ENCODE measurements at regions not wholly inside any gene's neighbourhood (a gene's known extent, or its start where the extent isn't known, plus 50 kb on each side); places are given as distances from the start of the nearest gene placed in this dataset.

DNA sequence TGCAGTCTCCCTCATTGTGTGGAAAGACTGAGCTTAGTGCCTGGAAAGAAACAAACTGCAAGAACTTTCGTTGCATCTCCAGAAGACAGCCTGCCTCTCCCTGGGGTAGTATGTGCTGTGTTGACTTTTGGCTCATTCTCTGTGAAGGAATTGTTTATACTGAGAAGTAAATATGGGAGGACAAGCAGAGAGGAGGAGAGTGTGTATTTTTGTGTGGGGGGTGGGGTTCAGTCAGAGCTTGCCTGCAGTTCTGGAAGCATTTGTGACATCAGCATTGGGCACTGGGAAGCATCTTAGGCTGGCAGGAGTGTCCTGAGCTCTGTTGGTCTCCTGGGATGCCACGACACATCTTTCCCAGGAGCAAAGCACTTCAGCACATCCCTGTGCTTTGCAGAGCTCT is 147.9 kb downstream of the HS3ST3B1 start:
- no peak overlapping the region for H3K18ac ChIP-seq (ENCODE audit: extremely low read depth, low read length)
- no peak overlapping the region for H3K27ac ChIP-seq (ENCODE audit: low read depth, low read length)
- no peak overlapping the region; the same call in 1 of the 2 replicates for H4K8ac ChIP-seq (ENCODE audit: extremely low read depth, insufficient read depth, low read length)
- DNase-seq (ENCODE audit: low read depth in 1 of 2, low spot score in 2 of 2) (no peak), FAIRE-seq (no peak)
- H3K79me2 ChIP-seq (ENCODE audit: control insufficient read depth in 1 of 2, insufficient read depth in 2 of 2, low read length in 2 of 2) = no peaks in the 10 kb centered on the region
- H3K4me2 ChIP-seq (ENCODE audit: insufficient read depth in 1 of 2, low read depth in 2 of 2, low read length in 2 of 2) = no peak overlapping the region
- no peaks in the 10 kb centered on the region for H4K20me1 ChIP-seq (replicated peaks in 1 of 2; ENCODE audit: control insufficient read depth in 1 of 2, insufficient read depth in 2 of 2, low read length in 2 of 2)
- TF ChIP-seq HDAC2 (IDR thresholded peaks at IDR 0.05; ENCODE audit: borderline replicate concordance in 1 of 2, low read depth in 2 of 2, low read length in 2 of 2) = no peak
- no peak for TF ChIP-seq SIRT6 (IDR thresholded peaks at IDR 0.05; ENCODE audit: low read length)
- no peak for TF ChIP-seq EGR1 (IDR thresholded peaks at IDR 0.05; ENCODE audit: borderline replicate concordance, low read depth, low read length)
- no peak overlapping the region for H3K56ac ChIP-seq (replicated peaks; ENCODE audit: insufficient read length, low read depth, low read length)
- no peak overlapping the region for H2BK15ac ChIP-seq (ENCODE audit: low read length)
- no peaks in the 10 kb centered on the region for H3K27me3 ChIP-seq (replicated peaks in 1 of 4; ENCODE audit: control insufficient read depth in 3 of 4, extremely low read depth in 1 of 4, insufficient read depth in 3 of 4, low read length in 3 of 4)
- H2AFZ ChIP-seq (ENCODE audit: low read length) = no peak overlapping the region
- no peak overlapping the region for H3K14ac ChIP-seq (ENCODE audit: insufficient read length)
- H3K79me1 ChIP-seq (ENCODE audit: low read depth, low read length) = no peaks in the 10 kb centered on the region
- H3K9ac ChIP-seq (replicated peaks in 1 of 4; ENCODE audit: extremely low read depth in 1 of 4, low read depth in 3 of 4, low read length in 3 of 4) = no peak overlapping the region
- H2BK12ac ChIP-seq (ENCODE audit: low read depth, low read length) = 0 out of 2 replicates have a peak overlapping the region, but pooled peaks have one; percentile 44
- H3K23me2 ChIP-seq (ENCODE audit: low read depth, low read length) = peaks cover 2% of the 10 kb centered on the region; the same call in 1 of the 2 replicates
- no peak overlapping the region for H4K91ac ChIP-seq (replicated peaks; ENCODE audit: insufficient read length, low read length)
- H3K36me3 ChIP-seq (ENCODE audit: control insufficient read depth in 2 of 4, insufficient read depth in 4 of 4, low read length in 3 of 4) = no peaks in the 10 kb centered on the region
- H2BK120ac ChIP-seq (replicated peaks; ENCODE audit: low read depth, low read length) = no peak overlapping the region
- H2BK20ac ChIP-seq (ENCODE audit: low read length) = peak overlapping the region; percentile 23; the same call in 1 of the 2 replicates
- no peak overlapping the region for H2AK5ac ChIP-seq (ENCODE audit: low read depth, low read length)
- H3K4me3 ChIP-seq (ENCODE audit: extremely low read depth in 1 of 4, insufficient read depth in 2 of 4, low read depth in 3 of 4, low read length in 4 of 4) = no peak overlapping the region
- no peak overlapping the region for H3K23ac ChIP-seq (ENCODE audit: insufficient read length)
- no peaks in the 10 kb centered on the region for H3K9me3 ChIP-seq (ENCODE audit: insufficient read depth in 2 of 2, low read depth in 1 of 2, low read length in 1 of 2)
- H3K4ac ChIP-seq (replicated peaks; ENCODE audit: insufficient read length, low read depth, low read length) = no peak overlapping the region
- H4K5ac ChIP-seq (ENCODE audit: insufficient read length, low read depth, low read length) = no peak overlapping the region
- 80% methylated on average over 1 of the region's 2 CpGs; no CpG with 5 or more reads in 1 of the 2 experiments for WGBS, 2 experiments (ENCODE audit: extremely low coverage in 1 of 2, insufficient coverage in 1 of 2, insufficient read length in 1 of 2, insufficient replicate concordance in 2 of 2, low coverage in 1 of 2, low lambda C conversion rate in 2 of 2, missing lambda C conversion rate in 1 of 2)
- H2BK5ac ChIP-seq (ENCODE audit: low read depth, low read length) = no peak overlapping the region
- ChIA-PET POLR2A (ENCODE audit: partially characterized antibody) (no interaction called here), CTCF (ENCODE audit: partially characterized antibody) (interaction anchor here (0.6 to 1.8 kb wide), 7 partner anchors 10 to 460 kb away, joined by 3 to 6 read pairs (median 3); no protein-coding TSS in a partner anchor)
- H3K4me1 ChIP-seq (replicated peaks in 1 of 4; ENCODE audit: control insufficient read depth in 3 of 4, insufficient read depth in 4 of 4, low read length in 3 of 4) = no peaks in the 10 kb centered on the region

Measured in H1 (cell line).